Keratinocyte (primary cell): ENCODE measurements at regions not wholly inside any gene's neighbourhood (a gene's known extent, or its start where the extent isn't known, plus 50 kb on each side); places are given as distances from the start of the nearest gene placed in this dataset.

Experiments used
- DNase-seq: peaks from one replicate; pipeline ENCODE4 v3.0.0-alpha.2; 2011; ENCODE audit warnings: low read depth, missing footprints, low spot score
- FAIRE-seq: peaks from 2 replicates; lab custom pipeline; 2011; peaks lifted over from hg19 to GRCh38; lab: Jason Lieb, UNC
- H2AFZ ChIP-seq: 2 replicates; pipeline ENCODE4 v1.6.0; 2012; ENCODE audit warnings: low read length, control low read depth, inconsistent platforms; ENCODE audit not compliant: control insufficient read depth
- H3K27ac ChIP-seq: 2 replicates; pipeline ENCODE4 v1.5.1; 2011; ENCODE audit warnings: low read length; ENCODE audit not compliant: control insufficient read depth, insufficient read depth
- H3K27me3 ChIP-seq: 3 replicates; pipeline ENCODE4 v1.6.0; 2011; ENCODE audit warnings: low read length; ENCODE audit not compliant: control insufficient read depth, insufficient read depth; ENCODE audit errors: extremely low read depth
- H3K36me3 ChIP-seq, 2 experiments: 2 replicates in 1 of 2; 3 replicates in 1 of 2; pipeline ENCODE4 v1.5.1; 2011; ENCODE audit warnings: low read length in 2 of 2, mild to moderate bottlenecking in 1 of 2; ENCODE audit not compliant: control insufficient read depth in 2 of 2, insufficient read depth in 2 of 2; ENCODE audit errors: extremely low read depth in 1 of 2
- H3K4me1 ChIP-seq: 3 replicates; pipeline ENCODE4 v1.5.1; 2011; ENCODE audit warnings: low read length; ENCODE audit not compliant: control insufficient read depth, insufficient read depth; ENCODE audit errors: extremely low read depth
- H3K4me2 ChIP-seq: 3 replicates; pipeline ENCODE4 v1.6.0; 2011; ENCODE audit warnings: low read depth, low read length; ENCODE audit not compliant: control insufficient read depth, insufficient read depth; ENCODE audit errors: extremely low read depth
- H3K4me3 ChIP-seq, 3 experiments: fragments of 200-600 bp in 1 of 3; sonication (generic) in 1 of 3; 2 replicates in 2 of 3; 3 replicates in 1 of 3; pipeline ENCODE4 v1.5.1; 2011 to 2016; ENCODE audit warnings: low read length in 3 of 3, mild to moderate bottlenecking in 3 of 3, control low read depth in 2 of 3, inconsistent platforms in 1 of 3, low read depth in 1 of 3, mixed read lengths in 1 of 3, mixed run types in 1 of 3, moderate library complexity in 1 of 3; ENCODE audit not compliant: control insufficient read depth in 2 of 3, insufficient read depth in 2 of 3; ENCODE audit errors: extremely low read depth in 1 of 3
- H3K79me2 ChIP-seq: 2 replicates; pipeline ENCODE4 v1.6.0; 2012; ENCODE audit warnings: low read length; ENCODE audit not compliant: control insufficient read depth, insufficient read depth
- H3K9ac ChIP-seq: 3 replicates; pipeline ENCODE4 v1.6.0; 2011; ENCODE audit warnings: low read length; ENCODE audit not compliant: control insufficient read depth, insufficient read depth; ENCODE audit errors: extremely low read depth
- H3K9me1 ChIP-seq: 3 replicates; pipeline ENCODE4 v1.6.0; 2011; ENCODE audit warnings: low read length; ENCODE audit not compliant: control insufficient read depth, insufficient read depth; ENCODE audit errors: extremely low read depth
- H3K9me3 ChIP-seq: 2 replicates; pipeline ENCODE4 v1.5.1; 2012; ENCODE audit warnings: low read depth, low read length; ENCODE audit not compliant: control insufficient read depth
- H4K20me1 ChIP-seq: 3 replicates; pipeline ENCODE4 v1.6.0; 2011; ENCODE audit warnings: low read length; ENCODE audit not compliant: control insufficient read depth, insufficient read depth; ENCODE audit errors: extremely low read depth
- CTCF ChIP-seq, 3 experiments: IDR thresholded peaks in 1 of 3; conservative IDR thresholded peaks in 1 of 3; optimal IDR thresholded peaks in 1 of 3; 2 replicates in 2 of 3; 3 replicates in 1 of 3; pipeline versions ENCODE3 to v1.5.1; 2011; ENCODE audit warnings: low read length in 3 of 3, mild to moderate bottlenecking in 3 of 3, moderate library complexity in 2 of 3, control low read depth in 1 of 3, inconsistent platforms in 1 of 3; ENCODE audit not compliant: insufficient read depth in 2 of 3; ENCODE audit errors: extremely low read depth in 1 of 3
- EZH2 ChIP-seq: IDR thresholded peaks from one replicate; pipeline ENCODE4 v1.6.1; 2012; ENCODE audit warnings: inconsistent platforms, mild to moderate bottlenecking, low read length, moderate library complexity
- dilution Hi-C: fragments of 300-500 bp; cut with MboI; formaldehyde crosslinking; loops from one replicate; pipeline ENCODE4 v1.7.0; 2020; ENCODE audit warnings: low sequenced_read_pairs; ENCODE audit not compliant: extremely low pct_ligation_motif_present

- Histone ChIP-seq H3K4me3 (no peak overlapping the region), H4K20me1 (no peaks in the 10 kb centered on the region), H2AFZ (no peak overlapping the region), H3K4me1 (no peaks in the 10 kb centered on the region), H3K9me1 (no peaks in the 10 kb centered on the region), H3K9ac (no peak overlapping the region), H3K9me3 (no peaks in the 10 kb centered on the region), H3K27me3 (peaks cover 9% of the 10 kb centered on the region), H3K36me3 (no peaks in the 10 kb centered on the region), H3K79me2 (no peaks in the 10 kb centered on the region), H3K4me2 (no peak overlapping the region), H3K27ac (no peak overlapping the region)
- dilution Hi-C loops, result no loop called here
- FAIRE-seq (no peak), DNase-seq (no peak)
- no peak for TF ChIP-seq CTCF (optimal IDR thresholded peaks at IDR 0.05 in 1 of 3, IDR thresholded peaks at IDR 0.05 in 1 of 3, conservative IDR thresholded peaks at IDR 0.05 in 1 of 3; ENCODE audit: extremely low read depth in 1 of 3, insufficient read depth in 2 of 3, low read length in 3 of 3)
- TF ChIP-seq EZH2, result no peak
Measured at GRCh38 chr15:77764095-77764494, 131.4 kb upstream of the LINGO1 start.

GRCh38 chr15:77762747-77763355 lies 130.1 kb upstream of the LINGO1 start:
- Histone ChIP-seq H3K79me2 (no peaks in the 10 kb centered on the region), H3K27me3 (peaks cover 8% of the 10 kb centered on the region)
- no peak for DNase-seq

More at GRCh38 chr15:77762747-77763355, 130.1 kb upstream of the LINGO1 start:
- Histone ChIP-seq H3K9me3 (no peaks in the 10 kb centered on the region), H3K4me2 (no peak overlapping the region), H2AFZ (no peak overlapping the region), H3K4me3 (no peak overlapping the region), H3K36me3 (no peaks in the 10 kb centered on the region), H3K9me1 (no peaks in the 10 kb centered on the region), H3K9ac (no peak overlapping the region), H3K4me1 (no peaks in the 10 kb centered on the region), H4K20me1 (no peaks in the 10 kb centered on the region), H3K27ac (no peak overlapping the region)
- dilution Hi-C loops, result no loop called here
- TF ChIP-seq CTCF (optimal IDR thresholded peaks at IDR 0.05 in 1 of 3, IDR thresholded peaks at IDR 0.05 in 1 of 3, conservative IDR thresholded peaks at IDR 0.05 in 1 of 3; ENCODE audit: extremely low read depth in 1 of 3, insufficient read depth in 2 of 3, low read length in 3 of 3) (no peak), EZH2 (no peak)
- no peak for FAIRE-seq
